GM12872 (cell line): ENCODE measurements at regions not wholly inside any gene's neighbourhood (a gene's known extent, or its start where the extent isn't known, plus 50 kb on each side); places are given as distances from the start of the nearest gene placed in this dataset.

Source experiments
- CTCF ChIP-seq: IDR thresholded peaks from 3 replicates; pipeline ENCODE4 v1.5.1; 2011; ENCODE audit warnings: low read depth, mild to moderate bottlenecking, low read length, moderate library complexity; ENCODE audit not compliant: insufficient read depth

GRCh38 chr11:96483374-96483955 is 93.7 kb downstream of the JRKL start:
- no peak for TF ChIP-seq CTCF

DNA sequence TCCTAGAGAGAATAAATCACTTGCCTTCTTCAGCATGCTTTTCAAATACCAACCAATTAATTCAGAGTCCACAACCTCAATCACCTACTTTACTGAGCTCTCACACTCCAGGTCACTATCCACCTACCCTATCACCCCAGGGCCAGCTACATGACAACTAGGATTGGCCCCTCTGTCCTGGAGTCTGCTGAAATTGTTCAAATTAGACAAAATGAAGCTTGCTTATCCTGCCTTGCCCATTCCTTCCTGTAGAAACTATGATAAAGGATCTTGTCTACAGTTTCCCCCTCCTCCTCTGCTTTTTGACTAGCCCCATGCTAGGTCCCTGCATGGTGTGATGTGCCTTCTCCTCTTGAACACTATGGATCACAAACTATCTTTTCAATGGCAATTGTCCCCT is 94.5 kb downstream of the JRKL start:
- TF ChIP-seq CTCF, result no peak

GRCh38 chr11:96486890-96487611 is 97.2 kb downstream of the JRKL start:
- no peak for TF ChIP-seq CTCF

GRCh38 chr11:96500440-96500839 is 110.6 kb downstream of the JRKL start:
- TF ChIP-seq CTCF, result no peak

- no peak for TF ChIP-seq CTCF
These were observed 116.2 kb downstream of the JRKL start for GRCh38 chr11:96506041-96506440.

- TF ChIP-seq CTCF, result no peak
These were observed 117.1 kb downstream of the JRKL start for GRCh38 chr11:96506953-96507354.

- TF ChIP-seq CTCF, result no peak
These were observed 119.0 kb downstream of the JRKL start for GRCh38 chr11:96508861-96509260.
